ENCODE measurements at regions not wholly inside any gene's neighbourhood (a gene's known extent, or its start where the extent isn't known, plus 50 kb on each side); places are given as distances from the start of the nearest gene placed in this dataset.
A peak's percentile ranks its signal among the peaks of the same experiment; 100 is the strongest.
"Not testable (repeated sequence)": the region's sequence is repeated elsewhere in the genome, so short reads cannot be mapped to it uniquely, and the experiment has no call there.

DNA sequence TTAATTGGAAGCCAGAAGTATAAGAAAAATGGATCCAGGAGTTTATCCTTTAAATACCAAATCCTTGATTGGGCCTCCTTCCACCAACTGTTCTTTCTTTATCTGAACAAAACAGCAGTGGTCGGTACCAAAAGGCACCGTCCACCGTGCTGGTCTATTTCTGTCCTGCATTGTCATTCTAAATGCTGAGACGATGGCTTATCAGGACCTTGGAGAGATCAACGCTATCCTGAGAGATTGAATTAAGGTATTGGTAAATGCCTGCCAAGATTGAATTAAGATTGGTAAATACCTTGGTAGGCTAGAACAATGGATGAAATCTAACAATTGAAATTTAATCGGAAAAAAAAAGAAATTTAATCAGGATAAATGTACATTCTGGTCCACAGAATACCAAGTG lies 73.4 kb upstream of the SOD1 start:
- DNase-seq (no peak), ATAC-seq (no peak)
- intact Hi-C loops (cut with DNase I): loop anchor here in 1 of 2 donors (10.0 kb wide), 1 partner anchor 391 kb away; no protein-coding TSS in a partner anchor
- H3K27me3 ChIP-seq (ENCODE audit: insufficient read depth in 3 of 3, low read length in 2 of 3): no peaks in the 10 kb centered on the region
- H3K4me1 ChIP-seq: no peaks in the 10 kb centered on the region
- no peak overlapping the region for H3K4me3 ChIP-seq
- H3K9me3 ChIP-seq: no peaks in the 10 kb centered on the region
- H3K27ac ChIP-seq: no peak overlapping the region
- TF ChIP-seq, protein P1, sequence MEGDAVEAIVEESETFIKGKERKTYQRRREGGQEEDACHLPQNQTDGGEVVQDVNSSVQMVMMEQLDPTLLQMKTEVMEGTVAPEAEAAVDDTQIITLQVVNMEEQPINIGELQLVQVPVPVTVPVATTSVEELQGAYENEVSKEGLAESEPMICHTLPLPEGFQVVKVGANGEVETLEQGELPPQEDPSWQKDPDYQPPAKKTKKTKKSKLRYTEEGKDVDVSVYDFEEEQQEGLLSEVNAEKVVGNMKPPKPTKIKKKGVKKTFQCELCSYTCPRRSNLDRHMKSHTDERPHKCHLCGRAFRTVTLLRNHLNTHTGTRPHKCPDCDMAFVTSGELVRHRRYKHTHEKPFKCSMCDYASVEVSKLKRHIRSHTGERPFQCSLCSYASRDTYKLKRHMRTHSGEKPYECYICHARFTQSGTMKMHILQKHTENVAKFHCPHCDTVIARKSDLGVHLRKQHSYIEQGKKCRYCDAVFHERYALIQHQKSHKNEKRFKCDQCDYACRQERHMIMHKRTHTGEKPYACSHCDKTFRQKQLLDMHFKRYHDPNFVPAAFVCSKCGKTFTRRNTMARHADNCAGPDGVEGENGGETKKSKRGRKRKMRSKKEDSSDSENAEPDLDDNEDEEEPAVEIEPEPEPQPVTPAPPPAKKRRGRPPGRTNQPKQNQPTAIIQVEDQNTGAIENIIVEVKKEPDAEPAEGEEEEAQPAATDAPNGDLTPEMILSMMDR (IDR thresholded peaks at IDR 0.05): no peak
- no peaks in the 10 kb centered on the region for H3K36me3 ChIP-seq (ENCODE audit: insufficient read depth in 1 of 2, low read depth in 1 of 2)
- WGBS, 3 donors: 49 to 56% (median 53%) methylated on average over 6 of the region's 6 CpGs

DNA sequence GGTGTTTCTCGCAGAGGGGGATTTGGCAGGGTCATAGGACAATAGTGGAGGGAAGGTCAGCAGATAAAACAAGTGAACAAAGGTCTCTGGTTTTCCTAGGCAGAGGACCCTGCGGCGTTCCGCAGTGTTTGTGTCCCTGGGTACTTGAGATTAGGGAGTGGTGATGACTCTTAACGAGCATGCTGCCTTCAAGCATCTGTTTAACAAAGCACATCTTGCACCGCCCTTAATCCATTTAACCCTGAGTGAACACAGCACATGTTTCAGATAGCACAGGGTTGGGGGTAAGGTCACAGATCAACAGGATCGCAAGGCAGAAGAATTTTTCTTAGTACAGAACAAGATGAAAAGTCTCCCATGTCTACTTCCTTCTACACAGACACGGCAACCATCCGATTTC lies 75.6 kb upstream of the SOD1 start:
- intact Hi-C loops (cut with DNase I): loop anchor here in 1 of 2 donors (10.0 kb wide), 1 partner anchor 389 kb away; no protein-coding TSS in a partner anchor
- not testable (repeated sequence) for H3K27me3 ChIP-seq (ENCODE audit: insufficient read depth in 3 of 3, low read length in 2 of 3); H3K4me3 ChIP-seq; H3K27ac ChIP-seq; DNase-seq; H3K4me1 ChIP-seq; H3K9me3 ChIP-seq; H3K36me3 ChIP-seq (ENCODE audit: insufficient read depth in 1 of 2, low read depth in 1 of 2); ATAC-seq
- 53 to 66% (median 62%) methylated on average over 5 to 7 of the region's 9 CpGs for WGBS, 3 donors

DNA sequence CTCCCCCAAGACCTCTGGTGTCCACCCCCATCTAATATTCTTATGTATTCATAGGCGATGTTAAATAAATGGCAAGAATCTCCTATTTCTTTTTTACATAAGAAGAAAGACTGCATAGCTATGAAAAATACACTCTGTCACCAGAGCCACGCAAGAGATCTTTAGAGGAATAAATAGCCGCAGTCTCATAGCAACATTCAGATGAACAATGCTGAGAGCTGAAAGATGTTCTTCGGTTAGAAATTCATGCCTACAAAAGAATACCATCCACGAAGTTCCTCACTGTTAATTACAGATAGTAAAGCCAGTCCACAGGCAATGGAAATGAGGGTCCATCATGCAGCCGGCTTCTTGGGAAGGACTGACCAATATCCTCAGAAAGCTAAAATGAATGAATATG lies 76.0 kb upstream of the SOD1 start:
- Histone ChIP-seq H3K36me3 (ENCODE audit: insufficient read depth in 1 of 2, low read depth in 1 of 2) (no peaks in the 10 kb centered on the region), H3K4me3 (no peak overlapping the region), H3K27ac (no peak overlapping the region), H3K9me3 (no peaks in the 10 kb centered on the region), H3K27me3 (ENCODE audit: insufficient read depth in 3 of 3, low read length in 2 of 3) (no peaks in the 10 kb centered on the region), H3K4me1 (no peaks in the 10 kb centered on the region)
- intact Hi-C loops (cut with DNase I): loop anchor here in 1 of 2 donors (10.0 kb wide), 1 partner anchor 389 kb away; no protein-coding TSS in a partner anchor
- WGBS, 3 donors: 86 to 89% (median 89%) methylated on average over 6 of the region's 6 CpGs
- DNase-seq (no peak), ATAC-seq (no peak)
- TF ChIP-seq, protein P1 (IDR thresholded peaks at IDR 0.05): no peak

GRCh38 chr21:31580866-31581276 lies 78.6 kb upstream of the SOD1 start:
- TF ChIP-seq, protein P1 (IDR thresholded peaks at IDR 0.05): peak; percentile 53
- intact Hi-C loops (cut with DNase I): loop anchor here (2.0 to 10.0 kb wide), 2 partner anchors 382 to 386 kb away; no protein-coding TSS in a partner anchor
- no peak overlapping the region for H3K4me3 ChIP-seq
- no peaks in the 10 kb centered on the region for H3K27me3 ChIP-seq (ENCODE audit: insufficient read depth in 3 of 3, low read length in 2 of 3)
- peak; percentile 59 to 64 for DNase-seq
- H3K36me3 ChIP-seq (ENCODE audit: insufficient read depth in 1 of 2, low read depth in 1 of 2): no peaks in the 10 kb centered on the region
- H3K4me1 ChIP-seq: no peaks in the 10 kb centered on the region
- peak in 3 of 4 donors; percentile 38 to 54 (median 53) for ATAC-seq
- WGBS, 3 donors: 25 to 39% (median 38%) methylated on average over 3 of the region's 3 CpGs
- H3K9me3 ChIP-seq: no peaks in the 10 kb centered on the region
- H3K27ac ChIP-seq: no peak overlapping the region

GRCh38 chr21:31577271-31577670 lies 82.2 kb upstream of the SOD1 start:
- DNase-seq (no peak), ATAC-seq (no peak)
- H3K4me3 ChIP-seq: no peak overlapping the region
- H3K27me3 ChIP-seq (ENCODE audit: insufficient read depth in 3 of 3, low read length in 2 of 3): peaks cover 0 to 2% (median 0%) of the 10 kb centered on the region in 3 donors
- no peaks in the 10 kb centered on the region for H3K36me3 ChIP-seq (ENCODE audit: insufficient read depth in 1 of 2, low read depth in 1 of 2)
- H3K27ac ChIP-seq: no peak overlapping the region
- H3K4me1 ChIP-seq: no peaks in the 10 kb centered on the region
- peaks cover 10% of the 10 kb centered on the region for H3K9me3 ChIP-seq
- intact Hi-C loops (cut with DNase I): no loop called here
- TF ChIP-seq, protein P1 (IDR thresholded peaks at IDR 0.05): no peak
